Astrocyte of the spinal cord (primary cell): ENCODE measurements at regions not wholly inside any gene's neighbourhood (a gene's known extent, or its start where the extent isn't known, plus 50 kb on each side); places are given as distances from the start of the nearest gene placed in this dataset.

Experiments used
- DNase-seq: peaks from one replicate; pipeline ENCODE4 v3.0.0; 2011; ENCODE audit warnings: low read depth, low spot score
- H3K4me3 ChIP-seq: 2 replicates; pipeline ENCODE4 v1.5.1; 2011; ENCODE audit warnings: low read depth, mild to moderate bottlenecking, low read length, moderate library complexity
- in situ Hi-C: cut with HindIII; loops from 2 replicates; pipeline ENCODE4 v1.10.0; 2017; ENCODE audit warnings: low sequenced_read_pairs
- TF ChIP-seq, protein P1 (sequence below): IDR thresholded peaks from 2 replicates; pipeline ENCODE4 v1.5.1; 2012; ENCODE audit warnings: low read depth, mild to moderate bottlenecking, low read length, inconsistent platforms

DNA sequence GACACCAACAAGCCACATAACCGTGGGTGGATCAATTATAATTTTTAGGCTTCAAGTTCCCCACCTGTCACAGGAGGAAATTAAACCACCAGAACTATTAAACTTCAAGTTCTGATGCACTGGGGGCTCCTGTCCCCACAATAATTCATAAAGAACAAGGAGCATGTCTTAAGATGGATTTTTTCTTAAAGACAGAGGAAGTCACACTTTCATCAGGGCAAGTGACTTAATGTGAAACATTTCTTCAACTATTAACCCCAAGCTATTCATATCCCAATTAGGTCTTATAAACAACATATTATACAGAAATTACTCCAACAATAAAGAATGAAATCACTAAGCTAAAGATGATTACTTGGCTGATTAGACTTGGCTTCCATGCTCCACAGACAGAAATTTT, 292.5 kb downstream of the ETAA1 start:
- in situ Hi-C loops = no loop called here
- no peak overlapping the region for H3K4me3 ChIP-seq
- TF ChIP-seq, protein P1, sequence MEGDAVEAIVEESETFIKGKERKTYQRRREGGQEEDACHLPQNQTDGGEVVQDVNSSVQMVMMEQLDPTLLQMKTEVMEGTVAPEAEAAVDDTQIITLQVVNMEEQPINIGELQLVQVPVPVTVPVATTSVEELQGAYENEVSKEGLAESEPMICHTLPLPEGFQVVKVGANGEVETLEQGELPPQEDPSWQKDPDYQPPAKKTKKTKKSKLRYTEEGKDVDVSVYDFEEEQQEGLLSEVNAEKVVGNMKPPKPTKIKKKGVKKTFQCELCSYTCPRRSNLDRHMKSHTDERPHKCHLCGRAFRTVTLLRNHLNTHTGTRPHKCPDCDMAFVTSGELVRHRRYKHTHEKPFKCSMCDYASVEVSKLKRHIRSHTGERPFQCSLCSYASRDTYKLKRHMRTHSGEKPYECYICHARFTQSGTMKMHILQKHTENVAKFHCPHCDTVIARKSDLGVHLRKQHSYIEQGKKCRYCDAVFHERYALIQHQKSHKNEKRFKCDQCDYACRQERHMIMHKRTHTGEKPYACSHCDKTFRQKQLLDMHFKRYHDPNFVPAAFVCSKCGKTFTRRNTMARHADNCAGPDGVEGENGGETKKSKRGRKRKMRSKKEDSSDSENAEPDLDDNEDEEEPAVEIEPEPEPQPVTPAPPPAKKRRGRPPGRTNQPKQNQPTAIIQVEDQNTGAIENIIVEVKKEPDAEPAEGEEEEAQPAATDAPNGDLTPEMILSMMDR = no peak
- no peak for DNase-seq

DNA sequence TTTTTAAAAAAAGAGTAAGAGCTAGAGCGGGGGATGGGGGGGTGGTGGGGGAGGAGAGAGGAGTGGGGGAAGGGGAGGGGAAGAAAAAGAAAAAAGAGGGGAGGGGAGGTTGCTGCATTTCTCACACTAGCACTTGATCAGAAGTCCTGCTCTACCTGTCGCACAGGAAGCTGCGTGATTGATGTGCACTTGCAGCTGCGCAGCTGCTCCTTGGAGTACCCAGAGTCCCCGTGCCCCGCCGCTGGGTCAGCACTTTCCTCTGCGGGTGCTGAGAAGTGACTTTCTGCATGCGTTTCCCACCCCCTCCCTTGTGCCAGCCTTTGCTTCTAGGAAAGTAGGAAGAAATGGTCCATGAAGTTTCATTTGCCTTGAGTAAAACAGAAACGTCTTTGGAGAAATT, 297.3 kb downstream of the ETAA1 start:
- TF ChIP-seq, protein P1 = no peak
- H3K4me3 ChIP-seq = no peak overlapping the region
- in situ Hi-C loops = no loop called here
- DNase-seq = no peak

DNA sequence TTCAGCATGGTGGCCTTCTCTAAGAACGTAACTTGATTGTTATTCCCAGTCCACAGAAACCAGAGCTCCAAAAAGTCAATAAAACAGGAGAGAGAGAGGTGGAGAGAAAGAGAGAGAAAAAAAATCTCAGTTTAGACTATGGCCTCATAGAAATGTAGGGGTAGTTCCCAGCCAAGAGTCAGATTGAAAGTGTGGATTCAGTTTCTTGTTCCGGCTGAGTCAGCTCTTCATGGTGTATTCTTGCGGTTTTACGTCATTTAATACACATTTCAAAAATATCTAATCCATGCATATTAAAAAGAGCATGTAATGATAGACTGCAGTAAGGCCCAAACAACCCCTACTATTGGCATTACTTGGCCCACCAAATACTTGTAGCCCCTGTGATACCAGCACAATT, 303.9 kb downstream of the ETAA1 start:
- no peak for DNase-seq
- TF ChIP-seq, protein P1 = no peak
- in situ Hi-C loops = no loop called here
- no peak overlapping the region for H3K4me3 ChIP-seq

DNA sequence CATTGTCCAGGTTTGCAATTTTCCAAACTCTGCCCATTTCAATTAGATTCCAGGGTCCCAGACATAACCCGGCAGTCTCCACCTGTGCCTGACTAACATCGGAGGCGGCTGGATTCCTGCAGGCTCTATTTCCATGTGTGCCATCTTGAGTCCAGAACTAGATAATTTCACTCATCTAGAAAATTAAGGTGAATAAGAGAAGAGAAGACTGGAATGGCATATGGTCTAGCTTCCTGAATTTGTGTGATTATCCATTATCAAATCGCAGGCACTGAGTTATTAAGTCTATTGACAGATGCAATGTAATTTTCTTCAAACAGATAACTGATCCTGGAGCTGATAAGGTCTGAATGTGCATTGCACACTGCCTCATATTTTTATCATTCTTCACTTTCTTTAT, 305.2 kb downstream of the ETAA1 start:
- no peak for DNase-seq
- no peak overlapping the region for H3K4me3 ChIP-seq
- in situ Hi-C loops = no loop called here
- TF ChIP-seq, protein P1 = no peak

DNA sequence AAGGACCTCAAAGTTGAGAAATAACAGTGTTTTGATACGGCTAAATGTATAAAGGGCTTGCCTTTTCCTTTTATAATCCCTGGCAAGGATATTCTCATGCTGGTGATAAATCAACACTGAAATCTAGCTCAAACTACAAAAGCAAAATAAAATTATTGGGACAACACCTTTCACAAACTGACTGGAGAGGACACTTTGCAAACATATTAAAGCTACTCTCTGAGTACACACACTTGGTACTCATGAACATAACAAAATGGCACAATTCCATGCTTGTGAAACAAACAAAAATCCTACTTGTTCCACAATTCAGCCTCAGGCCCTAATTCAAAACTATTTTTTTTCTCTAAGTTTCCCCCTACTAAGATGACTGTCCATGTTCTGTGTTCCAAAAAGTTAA, 305.8 kb downstream of the ETAA1 start:
- TF ChIP-seq, protein P1 = no peak
- H3K4me3 ChIP-seq = no peak overlapping the region
- no peak for DNase-seq
- in situ Hi-C loops = no loop called here

DNA sequence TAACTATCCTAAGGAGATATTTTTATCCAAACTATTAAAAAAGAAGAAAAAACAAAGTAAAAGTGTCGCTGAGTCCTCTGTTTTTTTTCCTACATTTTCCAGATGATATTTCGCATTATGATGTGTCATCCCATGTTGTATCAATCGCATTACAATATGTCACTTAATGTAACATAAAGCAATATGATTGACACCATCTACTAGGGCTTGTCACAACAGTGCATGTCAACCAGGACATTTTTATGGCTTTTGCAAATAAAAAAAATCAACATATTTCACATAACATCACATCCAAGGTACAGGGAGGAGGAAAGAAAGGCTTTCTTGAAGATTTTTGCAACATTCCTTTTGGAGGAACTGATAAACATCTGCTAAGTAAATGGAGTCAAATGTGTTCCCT, 308.9 kb downstream of the ETAA1 start:
- TF ChIP-seq, protein P1 = no peak
- H3K4me3 ChIP-seq = no peak overlapping the region
- no peak for DNase-seq
- in situ Hi-C loops = no loop called here

DNA sequence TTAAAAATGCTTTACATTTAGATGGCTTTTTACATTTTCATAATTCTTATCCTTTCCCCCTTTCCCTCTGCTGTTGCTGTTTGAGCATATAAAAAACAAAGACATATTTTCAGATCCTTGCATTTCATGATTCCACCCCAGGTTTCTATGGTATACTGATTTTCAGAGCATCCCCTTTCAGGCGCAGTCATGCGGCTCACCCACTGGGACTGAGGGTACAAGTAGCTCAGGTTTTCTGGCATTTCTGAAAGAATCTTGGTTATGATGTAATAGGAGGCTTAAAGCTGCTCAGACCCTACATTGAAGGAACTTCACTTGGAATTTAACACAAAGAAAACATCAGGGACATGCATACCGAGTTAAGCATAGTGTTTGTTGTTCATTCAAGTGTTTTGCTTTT, 310.8 kb downstream of the ETAA1 start:
- TF ChIP-seq, protein P1 = no peak
- in situ Hi-C loops = no loop called here
- H3K4me3 ChIP-seq = no peak overlapping the region
- DNase-seq = no peak
